ENCODE measurements at regions not wholly inside any gene's neighbourhood (a gene's known extent, or its start where the extent isn't known, plus 50 kb on each side); places are given as distances from the start of the nearest gene placed in this dataset.

DNA sequence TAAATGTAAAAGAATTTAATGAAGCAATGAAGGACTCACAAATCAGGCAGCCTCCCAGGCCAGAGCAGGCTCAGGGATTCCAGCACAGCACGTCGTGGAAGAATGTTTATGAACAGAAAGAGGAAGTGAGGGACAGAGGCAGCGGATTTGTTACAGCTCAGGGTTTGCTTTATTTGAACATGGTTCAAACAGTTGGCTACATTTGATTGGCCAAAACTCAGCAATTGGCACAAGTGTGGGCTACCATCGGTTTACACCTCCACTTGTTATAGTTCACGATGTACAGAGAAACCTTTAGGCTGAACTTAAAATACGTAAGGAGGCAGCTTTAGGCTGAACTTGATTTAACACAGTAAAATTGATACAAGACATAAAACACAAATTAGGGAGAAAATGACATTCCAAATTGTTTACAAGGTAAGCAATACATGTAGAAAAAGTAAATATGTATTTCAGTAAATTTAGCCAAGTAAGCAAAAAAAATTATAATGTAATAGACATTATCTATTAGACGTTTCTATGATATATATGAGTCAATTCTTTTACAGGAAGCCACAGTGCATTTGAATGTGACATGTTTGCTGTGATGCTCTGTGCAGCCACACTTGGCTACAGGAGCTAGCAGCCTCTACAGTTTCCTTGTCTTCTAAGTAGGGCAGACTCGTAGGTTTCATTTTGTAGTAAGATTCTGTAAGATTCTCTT is 126.5 kb downstream of the ADSS2 start:
- intact Hi-C loops (cut with DNase I) = no loop called here
- Histone ChIP-seq H3K4me1 (peaks cover 0 to 11% (median 5%) of the 10 kb centered on the region in 4 donors), H3K27ac (peak overlapping the region in 1 of 4 donors; percentile 39), H3K9me3 (no peaks in the 10 kb centered on the region), H3K4me3 (no peak overlapping the region), H3K27me3 (no peaks in the 10 kb centered on the region), H3K36me3 (no peaks in the 10 kb centered on the region)
- no peak for DNase-seq
- WGBS, 2 donors = 50 to 53% methylated on average over 8 of the region's 8 CpGs
- TF ChIP-seq EP300 (IDR thresholded peaks at IDR 0.05) = no peak
- TF ChIP-seq POLR2AphosphoS5 (IDR thresholded peaks at IDR 0.05) = no peak
- TF ChIP-seq, protein P1, sequence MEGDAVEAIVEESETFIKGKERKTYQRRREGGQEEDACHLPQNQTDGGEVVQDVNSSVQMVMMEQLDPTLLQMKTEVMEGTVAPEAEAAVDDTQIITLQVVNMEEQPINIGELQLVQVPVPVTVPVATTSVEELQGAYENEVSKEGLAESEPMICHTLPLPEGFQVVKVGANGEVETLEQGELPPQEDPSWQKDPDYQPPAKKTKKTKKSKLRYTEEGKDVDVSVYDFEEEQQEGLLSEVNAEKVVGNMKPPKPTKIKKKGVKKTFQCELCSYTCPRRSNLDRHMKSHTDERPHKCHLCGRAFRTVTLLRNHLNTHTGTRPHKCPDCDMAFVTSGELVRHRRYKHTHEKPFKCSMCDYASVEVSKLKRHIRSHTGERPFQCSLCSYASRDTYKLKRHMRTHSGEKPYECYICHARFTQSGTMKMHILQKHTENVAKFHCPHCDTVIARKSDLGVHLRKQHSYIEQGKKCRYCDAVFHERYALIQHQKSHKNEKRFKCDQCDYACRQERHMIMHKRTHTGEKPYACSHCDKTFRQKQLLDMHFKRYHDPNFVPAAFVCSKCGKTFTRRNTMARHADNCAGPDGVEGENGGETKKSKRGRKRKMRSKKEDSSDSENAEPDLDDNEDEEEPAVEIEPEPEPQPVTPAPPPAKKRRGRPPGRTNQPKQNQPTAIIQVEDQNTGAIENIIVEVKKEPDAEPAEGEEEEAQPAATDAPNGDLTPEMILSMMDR (IDR thresholded peaks at IDR 0.05) = no peak
- TF ChIP-seq POLR2A (IDR thresholded peaks at IDR 0.05) = no peak

DNA sequence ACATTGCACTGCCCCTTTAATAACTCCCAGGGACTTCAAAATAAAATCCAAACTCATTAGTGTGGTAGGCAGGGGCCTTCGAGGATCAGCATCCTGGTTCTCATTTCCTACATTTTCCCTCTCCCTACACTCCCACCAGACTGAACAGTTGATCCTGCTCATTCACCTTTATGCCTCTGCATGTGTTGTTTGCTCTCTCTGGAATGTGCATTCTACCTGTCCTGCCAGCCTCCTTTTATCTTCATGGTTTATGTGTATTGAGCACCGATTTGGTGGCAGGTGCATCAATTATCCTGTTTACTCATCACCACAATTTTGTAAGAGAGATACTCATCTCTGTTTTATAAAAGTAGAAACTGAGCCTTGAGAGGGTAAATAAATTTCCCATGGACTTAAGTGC is 125.0 kb downstream of the ADSS2 start:
- Histone ChIP-seq H3K9me3 (no peaks in the 10 kb centered on the region), H3K36me3 (no peaks in the 10 kb centered on the region), H3K4me1 (peaks cover 0 to 11% (median 5%) of the 10 kb centered on the region in 4 donors), H3K27me3 (no peaks in the 10 kb centered on the region), H3K4me3 (no peak overlapping the region), H3K27ac (no peak overlapping the region)
- DNase-seq = no peak
- TF ChIP-seq POLR2AphosphoS5 (IDR thresholded peaks at IDR 0.05) = no peak
- no peak for TF ChIP-seq EP300 (IDR thresholded peaks at IDR 0.05)
- TF ChIP-seq, protein P1 (IDR thresholded peaks at IDR 0.05) = no peak
- TF ChIP-seq POLR2A (IDR thresholded peaks at IDR 0.05) = no peak
- intact Hi-C loops (cut with DNase I) = no loop called here
- WGBS, 2 donors = 28 to 60% methylated on average over 2 of the region's 2 CpGs

DNA sequence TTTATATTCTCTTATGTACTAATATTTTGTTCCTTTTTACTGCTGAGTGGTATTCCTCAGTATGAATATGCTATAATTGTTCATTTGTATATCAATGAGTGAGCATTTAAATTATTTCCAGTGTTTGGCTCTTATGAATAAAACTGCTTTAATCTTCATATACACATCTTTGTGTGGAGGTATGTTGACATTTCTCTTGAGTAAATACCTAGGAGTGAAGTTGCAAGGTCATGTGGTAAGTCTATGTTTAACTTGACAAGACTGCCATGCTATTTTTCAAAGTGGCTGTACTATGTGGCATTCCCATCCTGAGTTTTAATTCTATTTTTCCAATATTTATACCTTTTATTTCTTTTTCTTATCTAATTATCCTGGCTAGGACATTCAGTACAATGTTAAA is 124.2 kb downstream of the ADSS2 start:
- DNase-seq = no peak
- Histone ChIP-seq H3K4me1 (peaks cover 0 to 7% (median 5%) of the 10 kb centered on the region in 4 donors), H3K9me3 (no peaks in the 10 kb centered on the region), H3K27me3 (no peaks in the 10 kb centered on the region), H3K36me3 (no peaks in the 10 kb centered on the region), H3K4me3 (no peak overlapping the region), H3K27ac (no peak overlapping the region)
- intact Hi-C loops (cut with DNase I) = no loop called here
- TF ChIP-seq, protein P1 (IDR thresholded peaks at IDR 0.05) = no peak
- TF ChIP-seq POLR2A (IDR thresholded peaks at IDR 0.05) (no peak), EP300 (IDR thresholded peaks at IDR 0.05) (no peak), POLR2AphosphoS5 (IDR thresholded peaks at IDR 0.05) (no peak)

DNA sequence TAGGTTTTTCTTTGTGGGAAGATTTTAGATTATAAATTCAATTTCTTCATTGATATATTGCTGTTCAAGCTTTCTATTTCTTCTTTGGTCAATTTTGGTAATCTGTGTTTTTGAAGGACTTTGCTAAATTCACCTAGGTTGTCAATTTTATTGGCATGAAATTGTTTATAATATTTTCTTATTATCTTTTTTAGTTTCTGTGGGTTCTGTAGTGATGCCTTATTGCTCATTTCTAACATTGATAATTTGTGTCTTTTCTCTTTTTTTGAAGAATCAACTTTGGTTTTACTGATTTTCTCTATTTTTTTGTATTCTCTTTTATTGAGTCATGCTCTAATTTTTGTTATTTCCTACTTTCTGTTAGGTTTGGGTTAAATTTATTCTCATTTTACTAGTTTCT is 123.2 kb downstream of the ADSS2 start:
- Histone ChIP-seq H3K4me3 (no peak overlapping the region), H3K36me3 (no peaks in the 10 kb centered on the region), H3K27me3 (no peaks in the 10 kb centered on the region), H3K4me1 (peaks cover 0 to 2% (median under 1%) of the 10 kb centered on the region in 4 donors), H3K9me3 (no peaks in the 10 kb centered on the region), H3K27ac (no peak overlapping the region)
- DNase-seq = no peak
- no peak for TF ChIP-seq POLR2AphosphoS5 (IDR thresholded peaks at IDR 0.05)
- TF ChIP-seq, protein P1 (IDR thresholded peaks at IDR 0.05) = no peak
- no peak for TF ChIP-seq EP300 (IDR thresholded peaks at IDR 0.05)
- no peak for TF ChIP-seq POLR2A (IDR thresholded peaks at IDR 0.05)
- intact Hi-C loops (cut with DNase I) = no loop called here
